ENCODE measurements at regions not wholly inside any gene's neighbourhood (a gene's known extent, or its start where the extent isn't known, plus 50 kb on each side); places are given as distances from the start of the nearest gene placed in this dataset.

DNA sequence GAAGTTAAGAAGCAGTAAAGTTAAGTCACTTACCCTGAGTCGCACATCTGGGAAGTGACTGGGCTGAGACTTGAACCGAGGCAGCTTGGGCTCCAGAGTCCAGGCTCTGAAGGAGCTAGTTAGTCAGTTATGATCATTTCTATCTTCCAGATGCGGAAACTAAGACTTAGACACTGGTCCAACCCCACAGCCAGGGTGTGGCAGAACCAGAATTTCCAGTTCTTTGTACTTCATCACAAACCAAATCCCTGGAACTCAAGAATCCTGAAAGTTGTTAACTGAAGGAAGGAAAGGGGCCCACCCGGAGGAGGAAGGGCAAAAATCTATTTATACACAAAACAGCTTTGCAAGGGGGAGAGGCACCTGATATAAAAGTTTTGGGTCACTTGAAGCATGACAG is 389.9 kb downstream of the SHQ1 start:
- intact Hi-C loops (cut with DNase I) = no loop called here
- DNase-seq = no peak

DNA sequence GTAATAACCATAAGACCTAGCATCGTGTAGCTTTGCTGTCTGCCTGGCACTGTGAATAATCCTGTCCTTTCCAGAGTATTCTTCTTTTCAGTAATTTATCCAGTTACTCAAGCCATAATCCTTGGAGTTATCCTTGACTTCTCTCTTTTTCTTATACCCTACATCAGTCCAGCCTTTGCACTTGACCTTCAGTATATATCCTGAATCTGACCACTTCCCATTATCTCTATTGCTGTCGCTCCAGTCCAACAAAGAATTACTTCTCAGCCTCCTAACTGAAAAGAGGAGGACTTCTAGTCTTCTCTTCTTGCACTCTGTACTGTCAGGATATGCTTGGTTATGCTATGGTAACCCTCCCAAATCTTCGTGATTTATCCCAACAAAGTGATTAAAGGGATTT is 393.8 kb downstream of the SHQ1 start:
- no peak for DNase-seq
- intact Hi-C loops (cut with DNase I) = no loop called here

- DNase-seq = no peak
- intact Hi-C loops (cut with DNase I) = no loop called here
Observed at GRCh38 chr3:72453706-72454105, 394.5 kb downstream of the SHQ1 start.

DNA sequence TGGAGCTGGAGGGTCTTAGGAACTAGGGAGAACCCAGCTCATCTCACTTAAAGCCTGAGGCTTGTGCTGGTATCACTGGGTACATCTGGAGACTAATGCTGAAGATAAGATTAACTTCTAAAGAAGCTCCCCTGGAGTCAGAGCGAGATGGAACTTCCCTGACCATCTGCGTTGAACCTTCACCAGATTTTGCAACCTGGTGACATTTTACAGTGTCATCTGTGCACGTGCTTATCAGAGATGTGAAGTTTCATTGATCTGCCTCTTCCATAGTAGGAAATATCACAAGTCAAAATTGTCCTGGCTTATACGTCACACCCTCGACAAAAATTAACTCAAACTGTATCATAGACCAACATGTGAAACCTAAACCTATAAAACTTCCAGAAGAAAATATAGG is 395.5 kb downstream of the SHQ1 start:
- intact Hi-C loops (cut with DNase I) = no loop called here

DNA sequence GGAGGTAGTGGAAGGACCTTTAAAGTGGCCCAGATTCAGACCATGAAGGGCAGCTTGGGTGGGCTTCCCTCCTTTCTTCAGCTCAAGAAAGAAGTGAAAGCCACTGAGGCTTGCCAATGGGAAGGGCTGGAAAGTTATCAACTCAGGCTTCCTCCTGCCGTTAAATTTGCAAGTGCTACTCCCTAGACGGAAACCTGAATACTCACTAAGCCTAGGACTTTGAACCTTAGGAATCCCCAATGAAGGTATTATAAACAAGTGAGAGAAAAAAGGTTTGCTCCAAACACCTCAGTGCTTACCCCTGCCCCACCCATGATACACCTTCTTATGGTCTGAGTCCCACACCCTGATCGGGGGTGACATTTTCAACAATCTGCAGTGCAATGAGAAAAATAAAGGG is 396.4 kb downstream of the SHQ1 start:
- intact Hi-C loops (cut with DNase I) = no loop called here
- peak in 1 of 42 donors; percentile 27 for DNase-seq

More for the DNA sequence above, 395.5 kb downstream of the SHQ1 start:
- DNase-seq = peak in 1 of 42 donors; percentile 9

DNA sequence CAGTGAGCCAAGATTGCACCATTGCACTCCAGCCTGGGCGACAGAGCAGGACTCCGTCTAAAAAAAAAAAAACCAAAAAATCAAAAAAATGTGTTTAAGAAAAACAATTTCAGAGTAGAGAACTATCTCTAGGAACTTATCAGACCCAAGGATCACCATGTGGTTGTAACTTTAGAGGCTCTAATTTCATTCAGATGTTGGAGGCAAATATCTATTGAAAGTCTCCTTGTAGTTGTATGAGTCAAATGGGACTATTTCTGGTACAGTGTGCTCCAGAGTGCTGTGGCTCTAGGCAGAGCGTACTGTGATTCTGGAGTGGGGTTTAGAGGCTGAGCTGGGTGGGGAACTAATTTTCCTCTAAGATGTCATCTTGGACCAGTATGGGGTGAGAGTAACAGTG is 398.7 kb downstream of the SHQ1 start:
- no peak for DNase-seq
- intact Hi-C loops (cut with DNase I) = loop anchor here (5.0 to 10.0 kb wide), 3 partner anchors 165 to 373 kb away; no protein-coding TSS in a partner anchor

GRCh38 chr3:72448858-72449257 is 399.4 kb downstream of the SHQ1 start:
- peak in 1 of 42 donors; percentile 6 for DNase-seq
- intact Hi-C loops (cut with DNase I) = loop anchor here (5.0 to 10.0 kb wide), 3 partner anchors 164 to 373 kb away; no protein-coding TSS in a partner anchor

DNA sequence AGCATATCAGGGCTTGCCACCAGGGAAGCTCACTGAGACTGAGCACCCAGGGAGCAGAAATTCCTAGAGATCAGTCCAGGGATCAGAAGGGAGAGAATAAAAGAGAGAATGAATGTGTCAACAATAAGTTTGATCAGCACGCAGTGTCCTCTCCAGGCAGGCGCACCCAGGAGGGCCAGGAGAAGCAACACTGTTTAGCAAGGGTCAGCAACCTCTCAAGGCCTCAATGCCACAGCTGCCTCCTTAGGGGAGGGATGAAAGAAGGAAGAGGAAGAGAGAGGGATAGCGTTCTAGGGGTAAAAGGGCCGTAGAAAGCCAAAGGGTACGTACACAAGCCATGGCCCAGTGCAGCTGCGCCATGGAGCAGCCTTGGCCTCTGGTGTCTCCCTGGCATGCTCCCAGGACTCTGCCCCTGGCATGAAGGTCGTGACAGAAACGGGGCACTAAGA is 399.8 kb downstream of the SHQ1 start:
- intact Hi-C loops (cut with DNase I) = loop anchor here (5.0 to 10.0 kb wide), 3 partner anchors 164 to 374 kb away; no protein-coding TSS in a partner anchor
- peak in 30 of 42 donors; percentile 8 to 80 (median 40) for DNase-seq

DNA sequence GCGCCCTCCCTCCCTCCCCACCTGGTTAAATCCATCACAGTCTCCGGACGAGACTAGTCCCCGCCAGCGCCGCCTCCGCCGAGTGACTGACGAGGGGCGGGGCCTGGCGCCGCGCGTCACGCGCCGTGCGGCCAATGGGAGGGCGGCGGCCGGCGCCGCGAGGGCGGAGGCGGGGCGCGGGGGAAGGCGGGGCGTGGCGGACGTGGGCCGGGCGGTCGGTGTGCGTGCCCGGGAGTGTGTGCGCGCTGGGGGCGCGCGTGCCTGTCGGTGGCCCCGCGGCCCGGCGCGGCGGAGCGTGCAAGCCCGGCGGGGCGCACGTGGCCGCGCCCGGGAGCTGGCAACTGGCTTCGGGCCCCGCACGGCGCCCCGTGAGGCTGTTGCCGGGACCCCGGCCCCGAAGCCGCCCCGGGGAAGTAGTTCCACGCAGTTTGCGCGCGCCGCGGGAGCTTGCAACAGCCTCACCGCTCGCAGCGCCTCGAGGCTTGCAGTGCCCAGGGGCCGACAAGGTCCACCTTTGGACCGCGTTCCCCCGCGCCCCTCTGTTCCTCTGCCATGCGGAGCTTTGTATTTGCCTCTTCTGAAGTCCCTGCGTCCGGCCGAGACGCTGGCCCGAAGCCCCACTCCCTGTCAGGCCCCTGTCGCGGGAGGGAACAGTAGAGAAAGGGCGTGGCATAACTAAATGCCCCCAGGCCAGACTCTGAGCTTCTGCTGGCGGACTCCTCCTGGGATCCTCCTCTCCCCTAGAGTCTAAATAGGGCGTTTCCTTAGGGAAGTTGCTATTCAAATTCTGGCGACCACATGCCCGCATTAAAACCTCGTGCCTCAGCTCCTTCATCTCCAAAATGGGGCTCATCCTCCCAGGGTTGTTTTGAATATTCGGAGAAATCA is 400.9 kb downstream of the SHQ1 start:
- peak; percentile 62 to 97 (median 92) for DNase-seq
- intact Hi-C loops (cut with DNase I) = loop anchor here (2.0 to 10.0 kb wide), 4 partner anchors 67 to 375 kb away; no protein-coding TSS in a partner anchor

DNA sequence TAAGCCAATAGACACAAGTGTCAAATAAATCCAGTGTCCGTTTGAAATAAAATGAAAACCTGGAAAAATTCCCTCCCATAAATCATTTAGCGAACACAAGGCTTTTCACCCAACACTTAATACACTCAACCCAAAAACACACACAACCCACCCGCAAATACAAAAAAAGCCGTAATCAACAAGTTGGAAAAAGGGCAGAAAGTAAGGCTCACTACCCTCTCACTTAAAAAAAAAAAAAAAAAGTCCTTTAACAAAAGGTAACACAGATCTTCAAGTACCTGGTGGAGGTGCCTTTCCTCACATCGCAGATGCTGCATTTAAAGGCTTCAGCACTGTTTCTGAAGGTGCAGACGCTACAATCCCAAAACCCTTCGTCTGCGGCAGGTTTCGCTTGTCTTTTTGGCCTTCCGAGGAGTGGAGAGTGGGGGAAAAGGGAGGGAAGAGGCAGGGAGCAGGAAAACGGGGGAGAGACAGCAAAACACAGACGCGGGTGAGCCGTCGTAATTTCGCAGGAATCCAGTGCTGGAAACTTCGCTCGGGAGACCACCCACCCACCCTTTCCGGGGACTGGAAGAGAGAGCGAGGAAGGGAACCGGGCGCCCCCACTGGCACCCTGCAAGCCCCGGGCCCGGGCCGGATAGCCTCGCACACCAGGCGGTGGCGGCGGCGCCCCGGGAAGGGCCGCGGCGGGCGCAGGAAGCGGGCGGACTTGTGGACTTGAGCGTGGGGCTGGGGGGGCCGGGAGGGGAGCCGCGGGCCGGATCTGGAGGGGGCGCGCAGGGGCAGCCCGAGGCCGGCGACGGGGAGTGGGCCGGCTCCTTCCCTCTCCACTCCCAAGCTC is 401.8 kb downstream of the SHQ1 start, which contains the start of gene RYBP:
Gene RYBP, minus strand, starts transcription at position 404 of the 841 bp plus-strand sequence.
- intact Hi-C loops (cut with DNase I) = loop anchor here (2.0 to 10.0 kb wide), 4 partner anchors 66 to 376 kb away; no protein-coding TSS in a partner anchor
- DNase-seq = peak in 16 of 42 donors; percentile 5 to 71 (median 44)

GRCh38 chr3:72445827-72446217 is 402.4 kb downstream of the SHQ1 start:
- intact Hi-C loops (cut with DNase I) = loop anchor here (2.0 to 10.0 kb wide), 4 partner anchors 65 to 376 kb away; no protein-coding TSS in a partner anchor

DNA sequence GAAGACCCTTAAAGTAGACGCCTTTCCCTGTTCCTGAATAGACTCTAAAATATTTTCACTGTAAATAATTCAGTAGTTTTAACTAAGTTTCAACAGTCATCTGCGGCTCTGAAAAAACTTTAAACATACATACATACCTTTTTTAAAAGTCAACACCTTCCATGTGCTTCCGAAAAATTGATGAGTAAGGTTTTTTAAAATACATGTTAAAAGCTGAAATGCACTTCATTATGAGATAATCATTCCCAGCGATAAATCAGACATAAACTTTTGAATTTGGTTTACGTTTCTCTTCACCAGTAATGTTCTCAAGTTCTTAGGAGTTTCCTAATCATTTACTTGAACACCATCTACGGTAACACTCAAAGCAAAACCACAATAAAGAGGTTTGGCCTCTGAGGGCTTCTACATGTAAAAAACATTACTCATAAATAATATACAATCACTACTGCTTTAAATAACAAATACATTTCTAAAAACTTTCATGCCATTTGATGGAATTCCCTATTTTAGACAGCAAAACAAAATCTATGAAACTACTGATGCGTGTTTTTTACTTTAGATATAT is 403.5 kb downstream of the SHQ1 start:
- intact Hi-C loops (cut with DNase I) = loop anchor here (5.0 to 10.0 kb wide), 3 partner anchors 160 to 378 kb away; no protein-coding TSS in a partner anchor

More at GRCh38 chr3:72445827-72446217, 402.4 kb downstream of the SHQ1 start:
- no peak for DNase-seq

DNA sequence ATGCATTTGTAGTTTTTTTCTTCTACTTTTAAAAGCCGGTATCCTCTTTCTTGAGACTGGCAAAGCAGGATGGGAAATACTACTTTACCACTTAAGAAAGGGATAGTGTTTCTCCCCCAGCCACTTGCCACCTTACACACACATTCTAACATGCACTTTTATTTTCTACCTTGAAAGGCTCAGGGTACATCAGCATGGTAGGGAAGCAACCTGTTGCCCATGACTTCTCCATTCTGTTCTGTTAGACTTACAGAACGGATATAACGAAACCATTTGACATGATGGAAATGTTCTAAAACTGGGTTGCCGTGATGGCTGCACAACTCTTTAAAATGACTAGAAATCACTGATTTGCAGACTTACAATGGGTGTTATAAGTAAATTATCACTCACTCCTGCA is 405.5 kb downstream of the SHQ1 start:
- intact Hi-C loops (cut with DNase I) = loop anchor here (10.0 kb wide), 2 partner anchors 158 to 268 kb away; no protein-coding TSS in a partner anchor
- DNase-seq = no peak

More for the DNA sequence above, 403.5 kb downstream of the SHQ1 start:
- DNase-seq = no peak

GRCh38 chr3:72441284-72441994 is 406.8 kb downstream of the SHQ1 start:
- intact Hi-C loops (cut with DNase I) = loop anchor here (10.0 kb wide), 2 partner anchors 157 to 267 kb away; no protein-coding TSS in a partner anchor

GRCh38 chr3:72440491-72440890 is 407.8 kb downstream of the SHQ1 start:
- no peak for DNase-seq
- intact Hi-C loops (cut with DNase I) = loop anchor here (10.0 kb wide), 2 partner anchors 156 to 266 kb away; no protein-coding TSS in a partner anchor

More at GRCh38 chr3:72441284-72441994, 406.8 kb downstream of the SHQ1 start:
- DNase-seq = no peak

- intact Hi-C loops (cut with DNase I) = loop anchor here (10.0 kb wide), 2 partner anchors 155 to 265 kb away; no protein-coding TSS in a partner anchor
- no peak for DNase-seq
Observed at GRCh38 chr3:72439321-72440183, 408.7 kb downstream of the SHQ1 start.

All from head of caudate nucleus (tissue), 42 donors.